KMS-11 (cell line): ENCODE measurements at regions not wholly inside any gene's neighbourhood (a gene's known extent, or its start where the extent isn't known, plus 50 kb on each side); places are given as distances from the start of the nearest gene placed in this dataset.
A peak's percentile ranks its signal among the peaks of the same experiment; 100 is the strongest.

Source experiments
- H2AFZ ChIP-seq: fragments of 200-600 bp; sonication (generic); 2 replicates; pipeline ENCODE4 v1.6.1; 2016; ENCODE audit warnings: antibody characterized with exemption, mixed run types, low read depth
- H3K27ac ChIP-seq: fragments of 200-600 bp; sonication (generic); 2 replicates; pipeline ENCODE4 v1.6.1; 2016; ENCODE audit warnings: mild to moderate bottlenecking, mixed run types
- H3K27me3 ChIP-seq: fragments of 200-600 bp; sonication (generic); 2 replicates; pipeline ENCODE4 v1.6.1; 2017; ENCODE audit warnings: mild to moderate bottlenecking, low read depth, mixed run types, moderate library complexity; ENCODE audit not compliant: insufficient read depth
- H3K36me3 ChIP-seq: fragments of 200-600 bp; sonication (generic); 2 replicates; pipeline ENCODE4 v1.6.1; 2017; ENCODE audit warnings: mild to moderate bottlenecking, mixed run types; ENCODE audit not compliant: insufficient read depth
- H3K4me1 ChIP-seq: fragments of 200-600 bp; sonication (generic); 2 replicates; pipeline ENCODE4 v1.6.1; 2016; ENCODE audit warnings: mild to moderate bottlenecking, low read depth, mixed run types; ENCODE audit not compliant: poor library complexity, severe bottlenecking
- H3K4me2 ChIP-seq: fragments of 200-600 bp; sonication (generic); 2 replicates; pipeline ENCODE4 v1.7.0; 2016; ENCODE audit warnings: mild to moderate bottlenecking, mixed run types
- H3K4me3 ChIP-seq: fragments of 200-600 bp; sonication (generic); IDR thresholded peaks from 2 replicates; pipeline ENCODE4 v1.6.1; 2017; ENCODE audit warnings: low read depth, low read length, mixed read lengths; ENCODE audit not compliant: insufficient read depth
- H3K79me2 ChIP-seq: fragments of 200-600 bp; sonication (generic); 2 replicates; pipeline ENCODE4 v1.6.1; 2016; ENCODE audit warnings: low read depth, mixed run types; ENCODE audit not compliant: insufficient read depth
- H3K9ac ChIP-seq: fragments of 200-600 bp; sonication (generic); 2 replicates; pipeline ENCODE4 v1.6.1; 2016; ENCODE audit warnings: mild to moderate bottlenecking, mixed run types
- H4K20me1 ChIP-seq: fragments of 200-600 bp; sonication (generic); 2 replicates; pipeline ENCODE4 v1.6.1; 2016; ENCODE audit warnings: mild to moderate bottlenecking, mixed run types; ENCODE audit not compliant: insufficient read depth
- CTCF ChIP-seq: fragments of 200-600 bp; sonication (generic); conservative IDR thresholded peaks from 2 replicates; pipeline ENCODE4 v1.6.1; 2017; ENCODE audit warnings: low read depth, mild to moderate bottlenecking, antibody characterized with exemption, low read length, moderate library complexity, mixed read lengths

GRCh38 chr10:123556736-123557135 is 109.4 kb upstream of the GPR26 start:
- TF ChIP-seq CTCF, result no peak
- no peak overlapping the region for H2AFZ ChIP-seq
- H3K9ac ChIP-seq, result no peak overlapping the region
- no peaks in the 10 kb centered on the region for H4K20me1 ChIP-seq
- no peak overlapping the region for H3K4me2 ChIP-seq
- H3K27me3 ChIP-seq, result no peaks in the 10 kb centered on the region
- no peaks in the 10 kb centered on the region for H3K79me2 ChIP-seq
- H3K4me1 ChIP-seq, result no peaks in the 10 kb centered on the region
- no peaks in the 10 kb centered on the region for H3K36me3 ChIP-seq
- H3K4me3 ChIP-seq, result no peak overlapping the region
- no peak overlapping the region for H3K27ac ChIP-seq

GRCh38 chr10:123557366-123558108 is 108.6 kb upstream of the GPR26 start:
- H3K4me1 ChIP-seq, result no peaks in the 10 kb centered on the region
- H3K79me2 ChIP-seq, result no peaks in the 10 kb centered on the region
- no peaks in the 10 kb centered on the region for H4K20me1 ChIP-seq
- no peaks in the 10 kb centered on the region for H3K27me3 ChIP-seq
- no peak for TF ChIP-seq CTCF
- no peak overlapping the region for H3K27ac ChIP-seq
- no peak overlapping the region for H3K9ac ChIP-seq
- no peak overlapping the region for H3K4me2 ChIP-seq
- H3K36me3 ChIP-seq, result no peaks in the 10 kb centered on the region
- no peak overlapping the region for H3K4me3 ChIP-seq
- H2AFZ ChIP-seq, result no peak overlapping the region

GRCh38 chr10:123558651-123559050 is 107.5 kb upstream of the GPR26 start:
- peak overlapping the region; percentile 35 for H2AFZ ChIP-seq
- H3K36me3 ChIP-seq, result no peaks in the 10 kb centered on the region
- H3K4me2 ChIP-seq, result no peak overlapping the region
- no peaks in the 10 kb centered on the region for H3K4me1 ChIP-seq
- no peak overlapping the region for H3K9ac ChIP-seq
- H4K20me1 ChIP-seq, result no peaks in the 10 kb centered on the region
- no peaks in the 10 kb centered on the region for H3K79me2 ChIP-seq
- TF ChIP-seq CTCF, result no peak
- no peak overlapping the region for H3K4me3 ChIP-seq
- H3K27me3 ChIP-seq, result no peaks in the 10 kb centered on the region
- H3K27ac ChIP-seq, result no peak overlapping the region

GRCh38 chr10:123559066-123559822 is 106.9 kb upstream of the GPR26 start:
- TF ChIP-seq CTCF, result peak; percentile 97
- no peaks in the 10 kb centered on the region for H4K20me1 ChIP-seq
- H3K27ac ChIP-seq, result no peak overlapping the region
- no peaks in the 10 kb centered on the region for H3K27me3 ChIP-seq
- no peaks in the 10 kb centered on the region for H3K79me2 ChIP-seq
- H3K4me3 ChIP-seq, result no peak overlapping the region
- peak overlapping the region; percentile 35 for H2AFZ ChIP-seq
- no peak overlapping the region for H3K9ac ChIP-seq
- H3K36me3 ChIP-seq, result no peaks in the 10 kb centered on the region
- no peak overlapping the region for H3K4me2 ChIP-seq
- H3K4me1 ChIP-seq, result no peaks in the 10 kb centered on the region
